HG02852 (cell line): ENCODE measurements at regions not wholly inside any gene's neighbourhood (a gene's known extent, or its start where the extent isn't known, plus 50 kb on each side); places are given as distances from the start of the nearest gene placed in this dataset.
"Not testable (repeated sequence)": the region's sequence is repeated elsewhere in the genome, so short reads cannot be mapped to it uniquely, and the experiment has no call there.

Experiments used
- ATAC-seq: cut with Tn5 transposase; IDR thresholded peaks from one replicate; pipeline ENCODE4 v1.9.1; 2021; ENCODE audit warnings: mild to moderate bottlenecking, moderate library complexity; ENCODE audit not compliant: unreplicated experiment

DNA sequence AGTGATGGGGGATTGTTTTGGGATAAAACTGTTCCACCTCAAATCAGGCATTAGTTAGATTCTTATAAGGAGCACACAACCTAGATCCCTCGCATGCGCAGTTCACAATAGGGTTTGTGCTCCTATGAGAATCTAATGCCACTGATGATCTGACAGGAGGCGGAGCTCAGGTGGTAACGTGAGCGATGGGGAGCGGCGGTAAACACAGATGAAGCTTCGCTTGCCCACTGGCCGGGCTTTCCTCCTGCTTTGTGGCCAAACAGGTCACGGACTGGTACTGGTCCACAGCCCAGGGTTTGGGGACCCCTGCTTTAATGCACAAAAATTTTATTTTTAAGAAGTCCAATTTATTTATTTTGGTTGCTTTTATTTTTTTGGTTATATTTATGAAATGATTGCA lies 238.8 kb downstream of the AACS start:
- ATAC-seq, result no peak

DNA sequence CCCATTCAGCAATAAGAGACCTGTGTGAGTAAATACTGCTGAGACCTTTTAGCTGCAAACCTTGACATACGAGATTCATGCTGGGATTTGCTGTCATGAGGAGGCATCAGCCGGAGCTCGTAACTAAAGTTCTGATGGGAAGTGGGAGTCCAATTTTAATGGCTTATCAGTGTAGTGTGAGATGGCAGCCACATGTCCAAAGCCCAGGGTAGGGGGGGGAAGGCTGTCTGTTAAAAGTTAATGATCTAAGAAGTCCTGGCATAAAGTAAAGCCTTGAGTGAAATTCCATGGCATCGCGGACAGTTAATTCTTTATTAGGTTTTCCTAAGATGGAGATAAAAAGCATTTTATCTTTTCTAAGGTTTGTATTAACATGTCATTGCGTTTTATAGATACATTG lies 240.0 kb downstream of the AACS start:
- ATAC-seq, result no peak

DNA sequence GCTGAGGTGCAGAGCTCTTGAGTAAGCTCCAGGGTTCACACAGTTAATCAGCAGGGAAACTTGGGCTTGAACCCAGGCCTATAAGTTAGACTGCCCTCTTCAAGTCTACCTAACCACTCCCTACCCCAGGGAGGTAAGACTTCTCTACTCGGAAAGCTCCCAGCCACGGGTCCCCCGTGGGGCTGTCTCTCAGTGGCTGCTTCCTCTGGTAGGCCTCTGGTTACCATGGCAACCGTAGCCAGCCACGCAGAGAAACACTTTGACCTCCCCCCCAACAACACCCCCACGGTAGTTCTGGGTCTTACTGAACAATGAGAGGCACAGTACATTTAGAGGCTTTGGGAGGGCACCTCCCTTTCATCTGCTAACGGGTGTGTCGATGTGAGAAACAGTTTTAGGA lies 245.2 kb downstream of the AACS start:
- no peak for ATAC-seq

DNA sequence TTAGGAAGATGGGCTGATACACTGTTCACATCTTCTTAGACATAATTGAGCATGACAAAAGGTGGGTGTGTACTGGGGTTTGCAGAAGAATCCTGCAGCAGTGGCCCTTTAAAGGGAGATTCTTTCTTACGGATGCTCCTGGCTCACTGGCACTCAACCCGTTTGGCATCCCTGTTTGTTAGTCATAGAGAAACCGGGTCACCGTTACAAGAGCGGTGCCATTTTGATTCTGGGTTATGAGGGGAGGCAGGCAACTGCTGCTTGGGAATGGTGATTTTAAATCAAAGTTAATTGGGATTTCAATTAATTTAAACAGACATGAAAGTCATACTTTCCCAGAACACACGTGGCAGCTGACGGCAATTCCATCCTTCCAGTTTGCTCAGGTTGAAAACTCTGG lies 245.8 kb downstream of the AACS start:
- no peak for ATAC-seq

DNA sequence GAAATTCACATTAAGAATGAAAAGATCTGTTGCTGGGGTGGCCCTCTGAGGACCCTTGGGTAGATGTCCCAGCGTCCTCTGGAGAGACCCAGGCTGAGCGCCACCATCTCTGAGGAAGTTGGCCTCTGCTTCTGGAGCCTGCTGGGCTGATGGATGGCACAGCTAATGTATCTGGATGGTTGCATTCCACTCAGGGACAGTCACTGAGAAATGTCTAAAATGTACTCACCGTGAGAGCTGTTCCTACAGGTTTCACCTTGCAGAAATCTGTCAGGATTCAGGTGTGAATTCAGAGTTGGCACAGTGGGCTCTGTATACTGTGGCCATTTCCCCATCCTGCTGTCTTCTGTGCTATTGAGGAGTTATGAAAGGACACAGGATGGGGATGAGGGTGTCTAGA lies 247.2 kb downstream of the AACS start:
- ATAC-seq, result no peak

DNA sequence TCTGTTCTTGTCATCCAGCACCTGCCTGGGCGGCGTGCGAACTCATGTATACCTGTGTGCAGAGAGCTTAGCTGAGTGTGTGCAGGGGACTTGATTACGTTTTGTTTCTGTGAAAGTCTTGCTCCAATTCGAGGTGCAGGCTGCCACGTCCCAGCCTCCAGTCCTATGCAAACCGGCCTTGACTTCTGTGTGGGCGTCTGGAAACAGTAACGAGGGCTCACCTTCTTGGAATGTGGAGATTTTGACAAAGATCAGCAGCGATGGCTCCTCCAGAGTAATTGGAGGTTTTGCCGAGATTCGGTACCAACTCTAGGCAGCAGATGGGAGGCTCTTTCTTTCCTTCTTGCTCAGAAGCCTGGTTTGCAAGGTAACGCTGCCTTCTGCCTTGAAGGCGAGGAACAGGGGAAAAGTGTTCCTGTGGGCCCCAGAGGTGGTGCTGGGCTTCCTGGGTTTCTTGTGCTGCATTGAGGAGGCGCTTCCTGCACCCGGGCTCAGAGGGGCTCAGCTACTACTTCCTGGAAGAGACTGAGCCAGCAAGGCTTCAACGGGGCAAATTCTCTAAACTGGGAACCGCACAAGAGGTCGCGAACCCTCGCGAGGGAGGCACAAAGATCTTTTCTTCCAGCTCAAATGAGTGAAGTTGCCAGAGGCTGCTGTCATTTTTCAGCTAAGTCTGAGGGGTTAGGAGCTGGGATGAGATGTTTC lies 249.0 kb downstream of the AACS start:
- no peak for ATAC-seq

DNA sequence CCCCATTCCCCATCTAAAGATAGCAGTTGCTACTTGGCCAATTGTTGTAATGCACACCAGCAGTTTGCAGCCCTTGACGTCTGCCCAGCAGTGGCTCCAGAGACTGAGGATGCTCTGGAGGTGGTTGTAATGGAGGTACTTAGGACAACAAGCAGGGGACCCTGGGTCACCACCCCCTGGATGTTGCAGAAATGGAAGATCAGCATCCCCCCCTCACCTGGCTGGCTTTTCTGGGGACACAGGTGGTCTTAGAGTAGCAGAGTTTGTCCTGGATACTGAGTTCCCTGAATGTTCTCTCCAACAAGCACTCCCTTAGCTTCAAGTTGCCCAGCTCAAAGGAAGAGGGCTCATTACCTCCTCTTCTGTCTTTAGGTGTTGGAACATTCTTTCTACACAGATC lies 250.5 kb downstream of the AACS start:
- no peak for ATAC-seq

DNA sequence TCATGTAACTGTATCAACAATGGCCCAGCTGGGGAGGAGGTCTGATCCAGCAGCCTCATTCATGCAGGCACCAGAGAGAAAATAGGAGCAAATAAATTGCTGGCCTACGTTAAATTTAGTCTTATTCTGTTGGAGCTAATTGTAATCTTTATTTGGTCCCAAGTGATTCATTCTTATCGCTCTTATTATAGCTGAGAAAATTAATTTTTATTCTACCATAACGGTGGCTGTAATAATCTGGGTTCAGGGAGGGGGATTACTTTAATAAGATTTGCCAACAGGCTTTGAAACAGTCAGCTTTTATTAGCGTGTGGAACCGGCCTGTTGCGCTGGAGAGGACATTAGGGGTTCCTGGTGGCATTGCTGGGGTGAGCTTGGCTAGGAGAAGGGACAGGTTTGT lies 254.9 kb downstream of the AACS start:
- ATAC-seq, result no peak

DNA sequence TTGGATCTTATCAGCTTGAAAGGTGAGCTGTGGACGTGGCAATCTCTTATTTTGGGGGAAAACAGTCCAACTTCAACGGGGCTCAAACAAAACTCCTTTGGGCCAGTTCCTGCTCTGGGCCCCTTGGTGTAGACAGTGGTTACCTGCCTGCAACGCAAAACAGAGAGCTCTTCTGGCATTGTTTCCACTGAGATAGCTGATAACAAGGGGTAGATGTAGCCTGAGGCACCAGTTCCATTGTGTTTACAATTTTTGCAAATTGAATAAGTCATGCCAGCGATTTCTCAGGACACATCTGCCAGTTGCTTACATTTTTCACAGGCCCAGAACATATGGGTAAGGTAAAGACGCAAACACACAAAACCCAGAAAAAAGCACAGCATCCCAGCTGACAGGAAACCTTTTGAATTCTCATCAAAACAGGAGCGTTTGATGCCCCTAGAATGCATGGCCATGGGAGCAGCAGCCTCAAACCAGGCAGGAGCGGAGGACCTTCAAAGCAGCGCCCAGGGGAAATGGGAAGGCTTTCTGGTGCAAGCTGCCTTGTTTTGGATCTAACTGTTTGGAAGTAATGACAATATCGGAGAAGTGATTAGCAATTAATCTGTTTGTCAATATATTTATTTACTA lies 259.7 kb downstream of the AACS start:
- no peak for ATAC-seq

DNA sequence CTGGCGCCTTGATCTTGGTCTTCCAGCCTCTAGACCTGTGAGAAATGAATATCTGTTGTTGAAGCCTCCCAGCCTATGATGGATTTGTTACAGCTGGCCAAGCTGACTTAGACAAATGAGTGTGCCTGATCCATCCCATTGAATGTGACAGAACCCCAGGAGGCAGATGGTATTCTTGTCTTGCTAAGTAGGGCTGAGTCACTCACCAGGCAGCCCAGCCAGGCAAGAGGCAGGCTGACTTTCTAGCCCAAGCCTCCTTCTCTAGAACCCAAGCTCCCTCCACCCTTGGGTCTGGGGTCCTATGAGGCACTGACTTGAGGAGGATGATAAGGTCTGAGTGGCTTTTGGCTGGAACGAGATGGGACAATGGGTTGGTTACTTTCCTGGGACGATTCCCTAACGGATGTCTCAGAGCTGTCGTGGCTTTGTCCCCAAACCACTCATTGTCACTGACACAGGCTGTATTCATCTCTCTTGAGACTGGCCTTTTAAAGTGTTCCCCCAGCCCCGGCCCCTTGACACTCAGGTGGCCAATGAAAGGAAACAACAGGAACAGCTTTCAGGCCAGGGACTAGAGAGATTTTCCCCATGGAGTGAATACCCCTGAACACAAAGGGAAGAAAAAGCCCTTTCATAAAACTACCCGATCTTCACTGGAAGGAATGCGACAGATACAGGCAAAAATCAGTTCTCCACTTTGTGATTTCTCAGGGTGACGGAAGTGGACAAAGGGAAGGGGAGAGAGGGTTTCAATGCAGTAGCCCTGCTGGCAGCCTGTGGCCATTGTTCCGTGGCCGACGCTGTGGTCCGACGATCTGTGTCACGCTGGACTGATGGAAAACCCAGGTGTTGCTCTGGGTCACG lies 264.2 kb downstream of the AACS start:
- ATAC-seq, result no peak

DNA sequence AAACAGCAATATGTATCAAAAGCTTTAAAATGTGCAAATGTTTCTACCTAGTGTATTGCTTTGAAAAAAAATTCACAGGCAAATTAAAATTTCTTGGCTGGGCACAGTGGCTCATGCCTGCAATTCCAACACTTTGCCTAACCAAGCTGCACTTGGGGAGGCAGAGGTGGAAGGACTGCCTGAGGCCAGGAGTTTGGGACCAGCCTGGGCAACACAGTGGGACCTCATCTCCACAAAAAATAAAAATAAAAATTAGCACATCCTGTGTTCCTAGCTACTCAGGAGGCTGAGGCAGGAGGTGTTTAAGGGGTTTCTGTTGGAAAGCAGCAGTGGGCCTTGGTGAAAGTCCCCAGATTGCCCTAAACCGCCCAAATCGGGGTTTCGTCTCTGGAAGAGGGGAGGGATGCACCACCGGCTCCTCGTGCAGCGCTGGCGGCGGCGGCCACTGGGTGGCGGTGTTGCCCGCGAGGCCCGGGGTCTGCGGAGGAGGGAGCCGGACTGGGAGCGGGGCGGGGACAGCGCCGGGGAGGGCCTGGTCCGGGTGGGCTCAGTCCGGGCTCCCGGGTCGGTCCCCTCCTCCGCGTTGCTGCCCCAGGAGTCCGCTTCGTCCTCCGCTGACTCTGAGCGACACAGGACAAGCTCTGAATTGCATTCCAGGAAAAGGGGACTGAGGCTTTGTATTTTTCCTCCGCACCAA lies 265.6 kb downstream of the AACS start:
- peak; percentile 83 for ATAC-seq

DNA sequence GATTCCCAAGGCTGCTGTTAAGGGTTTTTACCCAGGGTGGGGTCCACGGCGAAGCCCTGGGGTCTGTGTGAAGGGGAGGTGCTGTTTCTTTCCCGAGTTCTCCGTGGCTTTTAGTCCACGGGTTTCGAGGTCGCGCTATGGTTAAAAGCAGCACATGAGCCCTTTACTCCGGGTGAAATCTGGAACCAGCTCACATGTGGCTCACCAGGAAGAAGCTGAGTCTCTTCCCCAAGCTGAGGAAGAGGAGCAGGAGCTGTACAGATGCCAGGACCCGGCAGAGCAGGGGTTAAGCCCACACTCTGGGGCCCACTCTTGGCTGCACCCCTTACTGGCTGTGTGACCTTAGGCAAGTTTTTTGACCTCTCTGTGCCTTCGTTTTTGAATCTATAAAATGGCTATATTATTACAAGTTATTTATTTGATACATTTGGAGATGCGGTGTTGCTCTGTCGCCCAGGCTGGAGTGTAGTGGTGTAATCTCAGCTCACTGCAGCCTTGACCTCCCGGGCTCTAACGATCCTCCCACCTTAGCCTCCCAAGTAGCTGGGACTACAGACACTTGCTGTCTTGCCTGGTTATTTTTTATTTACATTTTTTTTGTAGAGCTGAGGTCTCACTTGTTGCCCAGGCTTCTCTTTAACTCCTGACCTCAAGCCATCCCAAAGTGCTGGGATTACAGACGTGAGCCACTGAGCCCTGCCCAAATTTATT lies 266.3 kb downstream of the AACS start:
- no peak for ATAC-seq

DNA sequence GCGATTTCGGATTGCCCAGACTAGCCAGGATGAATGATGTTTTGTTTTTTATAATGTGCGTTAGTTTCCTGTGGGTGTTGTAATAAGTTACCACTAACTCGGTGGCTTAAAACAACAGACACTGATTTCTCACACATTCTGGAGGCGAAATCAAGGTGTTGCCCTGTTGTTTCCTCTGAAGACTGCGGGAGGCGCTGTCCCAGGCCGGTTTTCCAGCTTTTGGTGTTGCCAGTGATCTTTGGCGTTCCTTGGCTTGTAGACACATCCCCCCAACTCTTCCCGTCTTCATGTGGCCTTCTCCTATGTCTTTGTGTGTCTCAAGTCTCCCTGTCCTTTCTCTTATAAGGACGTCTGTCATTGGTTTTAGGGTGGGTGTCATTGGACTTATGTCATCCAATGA lies 267.7 kb downstream of the AACS start:
- no peak for ATAC-seq

DNA sequence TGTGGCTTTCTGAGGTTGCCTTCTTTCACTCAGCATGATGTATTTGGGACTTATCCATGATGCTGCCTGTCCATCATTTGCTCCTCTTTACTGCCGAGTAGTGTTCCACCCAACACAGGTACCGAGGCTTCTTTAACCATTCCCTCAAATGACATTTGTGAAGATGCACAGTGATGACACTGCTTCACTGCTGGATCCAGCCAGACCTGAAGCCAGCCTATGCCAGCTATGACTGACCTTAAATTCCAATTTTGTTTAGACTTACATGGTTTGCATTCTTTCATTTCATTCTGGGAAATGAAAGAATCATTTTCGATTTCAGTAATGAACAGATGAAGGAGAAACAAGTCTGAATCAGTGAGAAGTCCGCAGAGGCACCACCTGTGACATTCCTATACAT lies 271.0 kb downstream of the AACS start:
- no peak for ATAC-seq

DNA sequence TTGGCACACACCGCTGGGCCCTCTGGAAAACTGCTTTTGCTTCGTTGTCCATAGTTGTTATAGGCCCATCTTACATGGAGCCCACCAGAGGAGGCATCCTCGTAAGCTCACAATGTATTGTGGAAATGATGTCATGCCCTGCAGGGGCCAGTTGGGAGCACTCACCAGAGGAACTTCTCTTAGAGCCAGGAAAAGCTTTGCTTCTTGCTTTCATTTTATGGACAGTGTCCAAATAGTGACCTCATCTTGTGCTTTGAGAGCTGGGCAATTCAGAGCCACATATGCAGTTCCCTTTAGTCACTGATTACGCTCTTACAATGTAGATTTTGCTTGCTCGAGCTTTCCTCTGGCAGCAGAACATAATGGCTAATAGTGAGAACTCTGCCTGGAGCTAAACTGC lies 275.6 kb downstream of the AACS start:
- ATAC-seq, result no peak

DNA sequence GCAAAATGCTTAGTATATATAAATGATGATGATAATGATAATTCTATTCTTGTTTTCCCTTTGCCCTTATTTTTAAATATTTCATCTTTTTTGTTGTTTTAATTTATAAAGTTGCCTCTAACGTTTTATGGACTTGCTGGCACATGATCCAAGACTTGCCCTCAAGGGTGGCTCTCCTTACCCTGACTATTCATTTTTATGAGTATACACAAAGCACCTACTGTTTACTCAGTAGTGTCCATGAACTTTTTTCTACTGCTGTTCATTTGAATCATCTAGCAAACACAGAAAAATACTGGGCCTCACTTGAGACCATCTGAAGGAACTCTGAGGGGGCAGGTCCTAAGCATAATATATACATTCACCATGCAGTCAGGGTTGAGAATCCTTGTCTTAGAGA lies 276.2 kb downstream of the AACS start:
- ATAC-seq, result no peak

DNA sequence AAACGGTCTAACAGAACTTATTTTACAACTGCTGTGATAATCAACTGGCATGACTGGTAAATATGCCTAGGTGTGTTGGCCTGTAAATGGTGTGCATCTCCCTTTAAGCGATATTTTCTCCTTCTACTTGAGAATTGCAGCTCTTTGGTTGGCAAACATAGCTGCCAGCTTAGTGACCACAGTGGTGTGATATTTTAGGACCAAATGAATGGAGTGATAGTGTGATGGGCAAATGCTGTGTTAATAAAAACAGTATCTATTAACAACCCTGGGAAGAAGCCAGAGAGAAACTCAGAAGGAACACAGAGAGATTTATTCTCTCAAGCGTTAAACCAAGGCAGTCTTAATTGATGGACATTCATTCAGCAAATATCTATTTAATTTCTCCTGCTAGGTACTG lies 278.4 kb downstream of the AACS start:
- no peak for ATAC-seq

DNA sequence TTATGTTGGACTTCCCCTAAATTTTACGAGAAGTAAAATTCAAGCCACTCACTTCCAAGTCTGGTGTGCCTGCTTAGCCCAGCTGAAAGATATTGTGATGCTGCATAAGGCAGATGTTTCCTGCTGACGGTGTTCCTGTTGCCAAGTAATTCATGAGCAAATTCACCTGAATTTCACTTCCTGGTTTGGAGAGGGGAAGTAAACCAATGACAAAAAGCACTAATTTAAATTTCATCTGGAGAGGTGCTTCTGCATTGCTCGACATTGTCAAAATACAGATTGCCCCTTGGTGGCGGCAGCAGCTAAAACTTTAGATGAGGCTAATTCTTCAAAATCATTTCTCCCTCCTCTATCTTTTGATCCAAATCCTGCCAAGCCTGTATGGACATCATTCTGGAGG lies 281.1 kb downstream of the AACS start:
- no peak for ATAC-seq

DNA sequence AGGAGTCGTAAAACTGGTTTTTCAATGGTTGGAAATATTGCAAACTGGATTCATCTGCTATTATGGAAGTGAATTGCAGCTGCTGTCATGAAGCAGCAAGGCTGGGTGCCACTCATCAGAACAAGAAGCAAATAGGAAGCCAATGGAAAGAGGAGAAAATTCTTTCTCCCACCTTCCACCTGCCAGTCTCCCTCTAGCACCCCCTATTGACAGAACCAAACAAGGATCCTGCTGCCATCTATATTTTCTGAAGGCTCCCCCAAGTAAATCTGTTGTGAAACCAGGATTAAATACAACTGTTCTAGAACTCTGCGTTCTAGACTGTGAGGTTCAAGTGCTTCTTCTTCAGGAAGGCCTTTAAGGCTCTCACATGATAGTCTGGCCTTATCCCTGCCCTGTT lies 286.6 kb downstream of the AACS start:
- no peak for ATAC-seq

DNA sequence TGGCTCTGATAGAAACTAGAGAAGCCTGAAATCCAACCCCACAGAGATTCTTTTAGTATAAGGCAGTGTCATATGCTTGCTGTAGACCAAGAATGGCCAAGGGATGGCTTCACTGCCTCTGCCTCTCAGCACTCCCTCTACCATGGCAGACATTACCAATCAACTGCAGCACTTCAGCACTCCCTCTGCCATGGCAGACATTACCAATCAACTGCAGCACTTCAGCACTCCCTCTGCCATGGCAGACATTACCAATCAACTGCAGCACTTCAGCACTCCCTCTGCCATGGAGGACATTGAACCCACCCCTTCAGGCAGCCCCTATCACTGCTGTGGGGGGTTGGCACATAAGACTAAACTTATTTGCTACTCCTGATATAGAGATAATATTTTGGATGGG lies 287.8 kb downstream of the AACS start:
- not testable (repeated sequence) for ATAC-seq

DNA sequence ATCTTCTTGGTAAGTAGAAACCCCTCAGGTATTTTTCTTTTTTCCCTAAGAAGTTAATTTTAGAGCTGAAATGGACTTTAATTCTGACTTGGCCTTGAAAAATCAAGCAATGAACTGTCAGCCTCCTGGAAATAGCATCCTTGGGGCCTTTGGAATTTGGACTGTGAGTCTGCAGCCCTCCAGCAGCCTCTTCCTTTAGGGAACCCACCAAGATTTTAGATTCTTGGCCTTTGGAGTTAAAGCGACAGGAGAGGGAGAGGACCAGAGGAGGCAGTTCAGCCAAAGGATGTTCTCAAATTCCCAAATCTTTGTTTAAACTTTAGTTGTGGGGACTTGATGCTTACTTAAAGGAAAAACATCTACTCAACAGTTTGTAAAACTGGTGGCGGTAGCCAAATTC lies 288.6 kb downstream of the AACS start:
- no peak for ATAC-seq
